Vagina (tissue), 2 donors: ENCODE measurements at regions not wholly inside any gene's neighbourhood (a gene's known extent, or its start where the extent isn't known, plus 50 kb on each side); places are given as distances from the start of the nearest gene placed in this dataset.

Source experiments
- CTCF ChIP-seq, 3 experiments: fragments of 450-650 bp in 2 of 3; fragments of 200-600 bp in 1 of 3; sonication (generic) in 1 of 3; IDR thresholded peaks; one replicate each; pipeline ENCODE4 v1.5.1; 2017 to 2019; ENCODE audit warnings: antibody characterized with exemption in 3 of 3, mild to moderate bottlenecking in 2 of 3, moderate library complexity in 2 of 3
- POLR2A ChIP-seq, 2 donors: fragments of 450-650 bp; IDR thresholded peaks; one replicate each; pipeline ENCODE4 v1.6.1; 2017; ENCODE audit warnings: antibody characterized with exemption in 2 of 2, mild to moderate bottlenecking in 2 of 2, moderate library complexity in 2 of 2
- POLR2AphosphoS5 ChIP-seq, 2 donors: sonication (generic); formaldehyde crosslinking; IDR thresholded peaks; one replicate each; pipeline ENCODE4 v1.9.0; 2017; ENCODE audit warnings: antibody characterized with exemption in 2 of 2, mild to moderate bottlenecking in 2 of 2, low read depth in 1 of 2; ENCODE audit not compliant: insufficient read depth in 1 of 2

GRCh38 chr10:57815949-57816348, 451.7 kb downstream of the IPMK start:
- TF ChIP-seq CTCF (IDR thresholded peaks at IDR 0.05) = no peak
- no peak for TF ChIP-seq POLR2AphosphoS5 (IDR thresholded peaks at IDR 0.05; ENCODE audit: insufficient read depth in 1 of 2, low read depth in 1 of 2)
- no peak for TF ChIP-seq POLR2A (IDR thresholded peaks at IDR 0.05)
